ENCODE measurements at regions not wholly inside any gene's neighbourhood (a gene's known extent, or its start where the extent isn't known, plus 50 kb on each side); places are given as distances from the start of the nearest gene placed in this dataset.

- TF ChIP-seq, protein P1, sequence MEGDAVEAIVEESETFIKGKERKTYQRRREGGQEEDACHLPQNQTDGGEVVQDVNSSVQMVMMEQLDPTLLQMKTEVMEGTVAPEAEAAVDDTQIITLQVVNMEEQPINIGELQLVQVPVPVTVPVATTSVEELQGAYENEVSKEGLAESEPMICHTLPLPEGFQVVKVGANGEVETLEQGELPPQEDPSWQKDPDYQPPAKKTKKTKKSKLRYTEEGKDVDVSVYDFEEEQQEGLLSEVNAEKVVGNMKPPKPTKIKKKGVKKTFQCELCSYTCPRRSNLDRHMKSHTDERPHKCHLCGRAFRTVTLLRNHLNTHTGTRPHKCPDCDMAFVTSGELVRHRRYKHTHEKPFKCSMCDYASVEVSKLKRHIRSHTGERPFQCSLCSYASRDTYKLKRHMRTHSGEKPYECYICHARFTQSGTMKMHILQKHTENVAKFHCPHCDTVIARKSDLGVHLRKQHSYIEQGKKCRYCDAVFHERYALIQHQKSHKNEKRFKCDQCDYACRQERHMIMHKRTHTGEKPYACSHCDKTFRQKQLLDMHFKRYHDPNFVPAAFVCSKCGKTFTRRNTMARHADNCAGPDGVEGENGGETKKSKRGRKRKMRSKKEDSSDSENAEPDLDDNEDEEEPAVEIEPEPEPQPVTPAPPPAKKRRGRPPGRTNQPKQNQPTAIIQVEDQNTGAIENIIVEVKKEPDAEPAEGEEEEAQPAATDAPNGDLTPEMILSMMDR (IDR thresholded peaks at IDR 0.05; ENCODE audit: low read depth, low read length) = no peak
- TF ChIP-seq POLR2A (IDR thresholded peaks at IDR 0.05; ENCODE audit: extremely low read depth, insufficient read length) = no peak
- TF ChIP-seq MYC (IDR thresholded peaks at IDR 0.05; ENCODE audit: low read depth, low read length) = no peak
These were observed 96.4 kb upstream of the DUSP22 start for GRCh38 chr6:195861-196360.
